SK-N-MC (cell line): ENCODE measurements at regions not wholly inside any gene's neighbourhood (a gene's known extent, or its start where the extent isn't known, plus 50 kb on each side); places are given as distances from the start of the nearest gene placed in this dataset.

Source experiments
- EZH2 ChIP-seq: fragments of 200-600 bp; sonication (generic); IDR thresholded peaks from one replicate; pipeline ENCODE4 v1.6.1; 2017; ENCODE audit warnings: antibody characterized with exemption
- FOXP2 ChIP-seq: optimal IDR thresholded peaks from 2 replicates; pipeline ENCODE3; 2011; ENCODE audit warnings: mild to moderate bottlenecking, moderate library complexity; ENCODE audit not compliant: insufficient read depth; ENCODE audit errors: extremely low read length, control extremely low read depth
- POLR2AphosphoS5 ChIP-seq: IDR thresholded peaks from 2 replicates; pipeline ENCODE4 v1.6.1; 2012; ENCODE audit warnings: mild to moderate bottlenecking, low read depth, low read length, borderline replicate concordance

GRCh38 chr5:79890930-79891249 lies 100.2 kb downstream of the MTX3 start:
- TF ChIP-seq EZH2, result no peak
- TF ChIP-seq POLR2AphosphoS5, result no peak
- TF ChIP-seq FOXP2, result no peak
